ENCODE measurements at regions not wholly inside any gene's neighbourhood (a gene's known extent, or its start where the extent isn't known, plus 50 kb on each side); places are given as distances from the start of the nearest gene placed in this dataset.

- H3K4me3 ChIP-seq (replicated peaks in 1 of 3; ENCODE audit: low read depth in 2 of 3, low read length in 3 of 3): no peak overlapping the region
- H3K4me3 Mint-ChIP-seq: no peak overlapping the region
- H3K9ac ChIP-seq (ENCODE audit: insufficient read depth, low read length, poor library complexity, severe bottlenecking): no peak overlapping the region
- H3K4me1 Mint-ChIP-seq: no peaks in the 10 kb centered on the region
- H3K4me2 ChIP-seq (replicated peaks; ENCODE audit: extremely low read depth, low read length, poor library complexity, severe bottlenecking): no peak overlapping the region
- no peak overlapping the region for H3K27ac Mint-ChIP-seq
- H2AFZ ChIP-seq (ENCODE audit: insufficient read depth, low read depth, low read length, poor library complexity, severe bottlenecking): no peak overlapping the region
- intact Hi-C loops (cut with micrococcal nuclease): no loop called here
- H3K27me3 Mint-ChIP-seq (ENCODE audit: low read depth in 3 of 3): peaks cover 0 to 1% (median 0%) of the 10 kb centered on the region in 3 donors
- H3K27me3 ChIP-seq (ENCODE audit: control insufficient read depth in 2 of 2, insufficient read depth in 2 of 2, low read length in 2 of 2): no peaks in the 10 kb centered on the region
- TF ChIP-seq CTCF (IDR thresholded peaks at IDR 0.05): no peak
- H4K20me1 ChIP-seq (ENCODE audit: insufficient read depth, low read length): no peaks in the 10 kb centered on the region
- no peaks in the 10 kb centered on the region for H3K36me3 ChIP-seq (replicated peaks in 1 of 2; ENCODE audit: control insufficient read depth in 1 of 2, insufficient read depth in 2 of 2, low read length in 2 of 2)
- H3K9me3 ChIP-seq (replicated peaks in 1 of 2; ENCODE audit: control insufficient read depth in 1 of 2, insufficient read depth in 1 of 2, low read length in 2 of 2): no peaks in the 10 kb centered on the region
- no peaks in the 10 kb centered on the region for H3K36me3 Mint-ChIP-seq
- no peaks in the 10 kb centered on the region for H3K79me2 ChIP-seq (ENCODE audit: insufficient read depth, low read length)
- H3K27ac ChIP-seq (ENCODE audit: low read depth in 1 of 2, low read length in 2 of 2): no peak overlapping the region
- DNase-seq: no peak
- peaks cover 0 to 1% (median 0%) of the 10 kb centered on the region in 7 donors for H3K9me3 Mint-ChIP-seq
- WGBS (ENCODE audit: insufficient coverage): 80% methylated on average over 2 of the region's 2 CpGs
- H3K4me1 ChIP-seq (ENCODE audit: control insufficient read depth in 1 of 2, insufficient read depth in 2 of 2, low read length in 2 of 2): no peaks in the 10 kb centered on the region
Observed at GRCh38 chr12:98113548-98113947, 401.8 kb upstream of the TMPO start.

GRCh38 chr12:98121963-98122362 lies 393.4 kb upstream of the TMPO start:
- Histone ChIP-seq H3K79me2 (ENCODE audit: insufficient read depth, low read length) (no peaks in the 10 kb centered on the region), H3K27ac (ENCODE audit: low read depth in 1 of 2, low read length in 2 of 2) (no peak overlapping the region), H3K4me1 (ENCODE audit: control insufficient read depth in 1 of 2, insufficient read depth in 2 of 2, low read length in 2 of 2) (no peaks in the 10 kb centered on the region), H2AFZ (ENCODE audit: insufficient read depth, low read depth, low read length, poor library complexity, severe bottlenecking) (no peak overlapping the region), H3K9ac (ENCODE audit: insufficient read depth, low read length, poor library complexity, severe bottlenecking) (no peak overlapping the region), H3K27me3 (ENCODE audit: control insufficient read depth in 2 of 2, insufficient read depth in 2 of 2, low read length in 2 of 2) (no peaks in the 10 kb centered on the region), H3K9me3 (replicated peaks in 1 of 2; ENCODE audit: control insufficient read depth in 1 of 2, insufficient read depth in 1 of 2, low read length in 2 of 2) (no peaks in the 10 kb centered on the region), H3K4me2 (replicated peaks; ENCODE audit: extremely low read depth, low read length, poor library complexity, severe bottlenecking) (no peak overlapping the region), H3K36me3 (replicated peaks in 1 of 2; ENCODE audit: control insufficient read depth in 1 of 2, insufficient read depth in 2 of 2, low read length in 2 of 2) (no peaks in the 10 kb centered on the region), H3K4me3 (replicated peaks in 1 of 3; ENCODE audit: low read depth in 2 of 3, low read length in 3 of 3) (no peak overlapping the region), H4K20me1 (ENCODE audit: insufficient read depth, low read length) (no peaks in the 10 kb centered on the region)
- Mint-ChIP-seq H3K36me3 (no peaks in the 10 kb centered on the region), H3K27me3 (ENCODE audit: low read depth in 3 of 3) (peaks cover 2 to 5% (median 3%) of the 10 kb centered on the region in 3 donors), H3K27ac (no peak overlapping the region), H3K9me3 (peaks cover 0 to 2% (median 0%) of the 10 kb centered on the region in 7 donors), H3K4me3 (no peak overlapping the region), H3K4me1 (no peaks in the 10 kb centered on the region)
- TF ChIP-seq CTCF (IDR thresholded peaks at IDR 0.05): no peak
- WGBS (ENCODE audit: insufficient coverage): 90% methylated on average over 2 of the region's 4 CpGs
- DNase-seq: no peak
- intact Hi-C loops (cut with micrococcal nuclease): no loop called here
